Activated CD4-positive, alpha-beta T cell treated with anti-CD3 and anti-CD28 coated beads, Interleukin-2, amount 50 U/mL, for 48 hours (primary cell): ENCODE measurements at regions not wholly inside any gene's neighbourhood (a gene's known extent, or its start where the extent isn't known, plus 50 kb on each side); places are given as distances from the start of the nearest gene placed in this dataset.

Experiments used
- DNase-seq, 2 experiments: peaks; one replicate each; pipeline ENCODE4 v3.0.0-alpha.2; 2020

DNA sequence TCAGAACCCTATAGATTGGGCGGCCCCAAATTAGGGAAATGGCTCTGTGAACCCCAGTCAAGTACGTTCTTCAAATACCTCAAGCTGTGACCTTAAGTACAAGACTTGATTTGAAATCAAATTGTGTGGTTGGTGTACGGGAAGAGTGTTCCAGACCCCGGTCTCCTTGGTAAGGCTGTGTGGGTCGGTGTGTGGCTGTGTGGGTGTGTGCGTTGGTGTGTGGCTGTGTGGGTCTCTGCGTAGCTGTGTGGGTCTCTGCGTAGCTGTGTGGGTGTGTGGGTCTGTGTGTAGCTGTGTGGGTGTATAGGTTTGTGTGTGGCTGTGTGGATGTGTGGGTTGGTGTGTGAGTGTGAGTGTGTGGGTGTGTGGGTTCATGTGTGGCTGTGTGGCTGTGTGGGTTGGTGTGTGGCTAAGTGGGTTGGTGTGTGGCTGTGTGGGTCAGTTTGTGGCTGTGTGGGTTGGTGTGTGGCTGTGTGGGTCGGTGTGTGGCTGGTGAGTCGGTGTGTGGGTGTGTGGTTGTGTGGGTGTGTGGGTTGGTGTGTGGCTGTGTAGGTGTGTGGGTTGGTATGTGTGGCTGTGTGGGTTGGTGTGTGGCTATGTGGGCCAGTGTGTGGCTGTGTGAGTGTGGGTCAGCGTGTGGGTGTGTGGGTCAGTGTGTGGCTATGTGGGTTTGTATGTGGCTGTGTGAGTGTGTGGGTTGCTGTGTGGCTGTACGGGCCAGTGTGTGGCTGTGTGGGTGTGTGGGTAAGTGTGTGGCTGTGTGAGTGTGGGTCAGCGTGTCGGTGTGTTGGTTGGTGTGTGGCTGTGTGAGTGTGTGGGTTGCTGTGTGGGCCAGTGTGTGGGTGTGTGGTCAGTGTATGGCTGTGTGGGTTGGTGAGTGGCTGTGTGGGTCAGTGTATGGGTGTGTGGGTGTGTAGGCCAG, 238.7 kb upstream of the ZFHX3 start:
- DNase-seq: no peak

- no peak for DNase-seq
These were observed 237.7 kb upstream of the ZFHX3 start for GRCh38 chr16:73285436-73286201.

GRCh38 chr16:73280388-73280787, 232.5 kb upstream of the ZFHX3 start:
- DNase-seq: no peak

GRCh38 chr16:73279451-73279850, 231.5 kb upstream of the ZFHX3 start:
- no peak for DNase-seq

- DNase-seq: no peak
These were observed 229.1 kb upstream of the ZFHX3 start for GRCh38 chr16:73277071-73277470.

DNA sequence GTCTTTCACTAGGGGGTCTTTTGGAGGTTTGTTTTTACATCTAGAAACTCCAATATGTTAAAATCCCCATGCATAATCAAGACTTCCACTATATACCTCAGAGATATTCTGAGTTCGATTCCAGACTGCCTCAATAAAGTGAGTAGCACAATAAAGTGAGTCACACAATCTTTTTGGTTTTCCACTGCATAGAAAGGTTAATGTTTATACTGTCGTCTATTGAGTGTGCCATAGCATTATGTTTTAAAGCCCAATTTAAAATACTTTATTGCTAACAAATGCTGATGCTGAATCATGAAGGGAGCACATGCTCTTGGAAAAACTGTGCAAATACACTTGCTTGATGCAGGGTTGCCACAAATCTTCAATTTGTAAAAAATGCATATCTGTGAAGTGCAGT, 227.5 kb upstream of the ZFHX3 start:
- DNase-seq: no peak

DNA sequence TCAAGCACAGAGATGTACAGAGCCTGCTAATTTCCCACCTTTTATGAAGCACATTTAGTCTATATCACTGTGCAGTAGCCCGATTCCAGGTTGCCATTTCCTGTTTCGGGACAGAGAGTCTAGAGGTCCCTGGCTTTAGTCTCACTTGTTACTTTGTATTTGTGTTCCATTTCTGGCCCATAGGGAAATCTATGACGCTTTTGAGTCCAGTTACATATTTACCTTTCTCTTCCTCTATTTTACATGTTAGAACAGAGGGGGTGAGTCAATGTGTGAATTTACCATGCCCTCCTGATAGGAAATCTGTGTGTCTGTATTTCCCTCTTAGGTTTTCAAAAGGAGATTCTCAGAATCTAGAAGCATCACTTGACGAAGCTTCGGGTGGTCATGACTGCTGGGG, 227.1 kb upstream of the ZFHX3 start:
- no peak for DNase-seq

DNA sequence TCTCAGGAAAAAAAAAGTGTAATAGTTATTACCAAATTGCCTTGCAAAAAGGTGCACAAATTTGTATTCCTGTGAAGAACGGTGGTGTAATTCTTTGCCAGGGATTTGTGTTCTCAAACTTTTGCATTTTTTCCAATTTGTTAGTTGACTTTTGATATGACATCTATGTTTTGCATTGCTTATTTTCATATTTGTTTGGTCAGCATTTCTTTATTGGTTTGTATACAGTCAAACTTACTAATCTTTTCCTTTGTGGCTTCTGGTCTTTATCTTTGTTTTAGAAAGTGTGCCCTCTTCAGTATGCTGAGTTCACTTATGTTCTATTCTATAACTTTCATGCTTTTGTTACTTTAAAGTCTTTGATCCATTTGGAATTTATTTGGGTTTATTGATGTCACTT, 226.2 kb upstream of the ZFHX3 start:
- no peak for DNase-seq

GRCh38 chr16:73268366-73268993, 220.6 kb upstream of the ZFHX3 start:
- no peak for DNase-seq

GRCh38 chr16:73265935-73266334, 218.0 kb upstream of the ZFHX3 start:
- DNase-seq: no peak

- no peak for DNase-seq
These were observed 217.4 kb upstream of the ZFHX3 start for GRCh38 chr16:73265124-73265837.

DNA sequence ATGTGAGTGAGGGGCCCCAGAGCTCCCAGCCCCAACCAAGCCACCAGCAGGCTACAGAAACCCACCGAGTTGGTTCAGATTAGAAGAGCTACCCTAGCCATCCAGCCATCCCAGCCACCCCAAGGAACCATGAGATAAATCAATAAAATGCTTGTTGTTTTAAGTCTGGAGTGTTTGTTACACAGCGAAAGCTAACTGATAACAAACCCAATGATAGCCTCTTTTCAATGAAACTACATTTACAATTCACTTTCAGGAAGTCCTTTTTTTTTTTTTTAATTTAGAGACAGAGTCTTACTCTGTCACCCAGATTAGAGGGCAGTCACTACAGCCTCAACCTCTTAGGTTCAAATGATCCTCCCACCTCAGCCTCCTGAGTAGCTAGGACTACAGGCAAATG, 215.0 kb upstream of the ZFHX3 start:
- DNase-seq: no peak

DNA sequence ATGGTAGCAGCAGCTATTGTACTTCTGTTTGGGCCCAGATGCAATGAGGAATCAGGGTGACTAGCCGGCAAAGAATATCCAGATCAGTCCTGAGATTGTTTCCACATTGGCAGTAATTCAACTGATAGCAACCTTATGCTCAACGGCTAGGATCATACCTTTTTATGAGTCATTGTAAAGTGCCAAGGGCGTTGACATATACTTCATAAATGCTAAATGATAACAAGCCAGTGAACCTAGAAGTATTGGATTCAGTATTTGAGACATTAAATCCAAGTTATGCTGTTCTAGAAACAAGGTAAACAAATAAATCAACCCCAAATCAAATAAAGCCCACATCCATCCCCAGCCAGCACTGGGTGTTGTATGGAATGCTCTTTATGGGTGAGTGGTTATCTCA, 207.1 kb upstream of the ZFHX3 start:
- no peak for DNase-seq

DNA sequence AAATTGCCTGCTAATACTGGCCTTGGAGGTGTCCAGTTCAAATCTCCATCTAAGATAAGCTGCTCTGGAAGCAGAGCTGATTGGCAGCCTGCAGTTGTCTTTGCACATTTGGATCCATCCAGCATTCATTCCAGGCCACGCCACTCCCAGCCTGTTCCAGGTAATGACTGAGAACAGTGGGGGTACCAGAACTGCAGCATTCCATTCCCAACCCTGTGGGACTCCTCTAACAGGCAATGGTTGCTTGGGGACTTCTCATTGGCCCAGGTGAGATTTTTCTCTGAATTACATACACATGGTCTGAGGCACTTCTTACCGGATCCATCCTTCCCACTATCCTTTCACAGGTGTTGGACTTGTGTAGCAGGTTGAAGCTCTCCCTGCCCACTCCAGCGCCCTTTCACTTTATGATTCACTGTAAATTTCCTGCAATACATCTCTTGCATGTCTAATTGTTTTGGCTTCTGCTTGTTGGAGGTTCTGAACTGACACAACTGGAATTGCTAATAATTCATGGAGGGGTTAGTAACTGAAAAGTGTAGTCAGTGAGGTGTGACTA, 206.1 kb upstream of the ZFHX3 start:
- no peak for DNase-seq

DNA sequence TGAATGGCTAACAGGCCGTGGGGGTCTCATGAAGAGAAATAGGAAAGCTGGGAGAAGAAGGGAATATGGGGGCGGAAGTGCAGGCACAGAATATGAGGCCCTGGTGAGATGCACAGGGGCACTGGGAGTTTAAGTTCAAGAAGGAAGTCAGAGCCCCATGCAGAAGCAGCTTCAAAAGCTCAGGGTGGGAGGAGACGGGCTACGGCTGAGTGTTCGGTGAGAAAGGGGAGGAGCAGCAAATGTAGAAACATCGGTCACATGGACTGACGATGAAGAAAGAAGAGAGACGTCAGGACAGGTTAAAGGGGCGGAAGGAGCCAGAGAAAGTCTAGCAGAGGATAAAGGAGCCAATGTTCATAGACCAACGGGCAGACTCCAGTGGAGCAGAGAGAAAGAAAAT, 204.5 kb upstream of the ZFHX3 start:
- DNase-seq: no peak

DNA sequence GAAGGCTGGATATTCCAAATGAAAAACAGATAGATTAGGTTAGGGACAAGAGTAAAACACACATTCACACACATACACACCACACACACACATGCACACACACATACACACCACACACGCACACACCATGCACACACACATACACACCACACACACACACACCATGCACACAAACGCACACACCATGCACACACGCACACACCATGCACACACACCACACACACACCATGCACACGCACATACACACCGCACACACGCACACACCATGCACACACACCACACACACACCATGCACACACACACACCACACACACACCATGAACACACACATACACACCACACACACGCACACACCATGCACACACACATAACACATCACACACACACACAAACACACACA, 203.7 kb upstream of the ZFHX3 start:
- no peak for DNase-seq

GRCh38 chr16:73248316-73248715, 200.4 kb upstream of the ZFHX3 start:
- no peak for DNase-seq

- no peak for DNase-seq
These were observed 193.0 kb upstream of the ZFHX3 start for GRCh38 chr16:73240920-73241319.

DNA sequence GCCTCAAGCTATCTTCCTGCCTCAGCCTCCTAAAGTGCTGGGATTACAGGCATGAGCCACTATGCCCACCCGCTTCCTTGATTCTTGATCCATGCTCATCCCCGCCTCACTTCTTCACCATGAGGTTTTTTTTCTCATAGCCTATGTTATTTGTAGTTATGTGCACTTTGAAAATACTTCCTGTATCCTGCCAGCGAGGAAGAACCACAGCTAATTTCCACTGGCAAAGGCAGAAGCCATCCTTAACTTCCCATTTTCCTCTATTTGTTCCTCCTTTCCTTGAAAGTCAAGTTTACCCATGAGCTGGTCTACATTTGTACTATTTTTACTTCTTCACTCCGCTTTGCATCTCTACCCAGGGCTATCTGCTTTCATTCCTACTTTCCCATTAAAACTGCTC, 189.7 kb upstream of the ZFHX3 start:
- DNase-seq: no peak

DNA sequence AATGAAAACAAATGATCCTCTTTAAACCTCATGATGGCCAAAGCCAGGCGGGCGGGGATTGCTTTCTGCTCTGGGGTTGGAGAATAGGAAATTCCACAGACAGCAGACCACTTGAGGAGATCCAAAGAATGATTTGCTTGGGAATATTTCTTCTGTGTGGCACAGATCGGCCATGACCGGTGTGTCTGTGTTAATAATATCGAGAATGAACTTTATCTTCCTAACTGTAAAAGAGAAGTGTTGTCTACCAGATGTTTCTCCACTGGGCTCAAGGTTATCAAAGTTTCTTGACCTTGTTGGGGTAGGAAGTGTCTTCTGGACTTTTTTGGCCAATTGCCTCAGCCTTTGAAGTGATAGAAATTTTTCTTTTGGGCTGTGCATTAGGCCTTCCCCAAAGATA, 186.6 kb upstream of the ZFHX3 start:
- DNase-seq: no peak

DNA sequence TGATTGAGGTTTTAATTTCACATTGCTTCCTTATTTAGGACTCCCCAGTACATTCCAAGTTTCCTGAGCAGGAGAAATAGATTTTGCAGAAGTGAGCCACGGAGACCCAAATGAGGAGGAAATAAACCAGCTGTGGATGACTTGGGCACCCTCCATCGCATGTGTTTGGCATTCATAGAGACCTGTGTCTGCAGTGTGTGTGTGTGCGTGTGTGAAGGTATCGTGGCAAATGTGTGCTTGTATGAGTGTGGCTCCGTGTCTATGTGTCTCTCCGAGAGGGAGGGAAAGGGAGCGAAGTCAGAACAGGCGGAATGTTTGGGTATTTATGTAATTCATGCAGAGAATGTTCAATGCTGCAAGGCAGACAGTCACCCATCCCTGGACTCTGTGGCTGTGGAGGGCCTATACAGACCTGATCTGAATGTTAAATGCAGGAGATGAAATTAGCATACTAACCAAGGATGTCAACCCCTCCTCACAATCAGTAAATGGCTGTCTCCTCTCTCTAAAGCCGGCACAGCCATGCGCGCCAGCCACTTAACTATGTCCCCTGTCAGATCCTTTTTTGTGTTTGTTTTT, 186.0 kb upstream of the ZFHX3 start:
- no peak for DNase-seq

DNA sequence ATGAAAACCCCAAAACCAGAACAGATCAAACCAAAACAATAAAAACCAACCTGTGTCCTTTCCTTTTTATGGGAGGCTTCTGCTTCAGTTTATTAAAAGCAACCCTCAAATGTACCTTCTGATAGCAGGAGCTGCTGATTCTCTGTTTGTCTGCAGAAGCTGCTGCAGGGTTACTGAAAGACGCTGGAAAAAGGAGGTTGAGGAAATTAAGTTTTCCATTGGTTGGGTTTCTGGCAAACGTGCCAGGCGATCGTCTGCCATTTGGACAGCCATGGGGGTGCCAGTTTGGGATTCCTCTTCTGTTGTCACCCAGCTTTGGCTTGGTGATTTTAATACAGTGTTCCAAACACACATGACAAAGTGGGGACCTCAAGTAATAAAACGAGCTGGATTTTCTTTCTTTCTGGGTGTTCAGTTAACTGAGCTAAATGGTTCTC, 185.4 kb upstream of the ZFHX3 start:
- no peak for DNase-seq
